Body of pancreas (tissue), 4 donors: ENCODE measurements at regions not wholly inside any gene's neighbourhood (a gene's known extent, or its start where the extent isn't known, plus 50 kb on each side); places are given as distances from the start of the nearest gene placed in this dataset.

Experiments used
- ATAC-seq: fragments of 150-250 bp; one replicate; pipeline ENCODE4 v1.9.1; 2016
- DNase-seq, 4 donors: peaks; one replicate each; pipeline ENCODE4 v3.0.0-alpha.2; 2019
- H3K27ac ChIP-seq, 4 donors: fragments of 200-600 bp; sonication (generic); 1 replicate in 3 of 4; 2 replicates in 1 of 4; pipeline versions ENCODE4 v1.5.1 to v1.6.1; 2016 to 2019; ENCODE audit warnings: mild to moderate bottlenecking in 1 of 4, mixed read lengths in 1 of 4, moderate library complexity in 1 of 4
- H3K27me3 ChIP-seq, 2 donors: fragments of 200-600 bp; sonication (generic); one replicate each; pipeline ENCODE4 v1.6.0; 2016; ENCODE audit warnings: mild to moderate bottlenecking in 1 of 2
- H3K36me3 ChIP-seq, 2 donors: fragments of 200-600 bp; sonication (generic); replicated peaks in 1 of 2; 2 replicates each; pipeline ENCODE4 v1.5.1; 2016; ENCODE audit warnings: low read depth in 2 of 2; ENCODE audit not compliant: insufficient read depth in 1 of 2
- H3K4me1 ChIP-seq: fragments of 200-600 bp; sonication (generic); one replicate; pipeline ENCODE4 v1.6.0; 2016
- H3K4me3 ChIP-seq, 2 donors: fragments of 200-600 bp; sonication (generic); 1 replicate in 1 of 2; 2 replicates in 1 of 2; pipeline ENCODE4 v1.5.1; 2016 to 2019
- H3K9me3 ChIP-seq, 3 donors: fragments of 200-600 bp; sonication (generic); 1 replicate in 2 of 3; 2 replicates in 1 of 3; pipeline ENCODE4 v1.5.1; 2016
- CTCF ChIP-seq, 7 experiments: fragments of 450-650 bp in 4 of 7; fragments of 200-600 bp in 3 of 7; sonication (generic) in 3 of 7; IDR thresholded peaks; one replicate each; pipeline ENCODE4 v1.5.1; 2016 to 2019; ENCODE audit warnings: antibody characterized with exemption in 7 of 7
- POLR2A ChIP-seq, 3 donors: fragments of 450-650 bp; IDR thresholded peaks; one replicate each; pipeline ENCODE4 v1.6.1; 2016; ENCODE audit warnings: antibody characterized with exemption in 3 of 3, mild to moderate bottlenecking in 2 of 3
- WGBS, 2 donors: methylation state at CpG; one replicate each; pipeline ENCODE4 v1.1.5; 2017; 5-methylcytosine and 5-hydroxymethylcytosine counted together
- intact Hi-C: fragments of 100-400 bp; cut with DNase I; formaldehyde crosslinking; loops from one replicate; pipeline ENCODE4 v1.15.1; 2023

- ATAC-seq (no peak), DNase-seq (peak in 2 of 4 donors; percentile 29 to 47)
- Histone ChIP-seq H3K9me3 (no peaks in the 10 kb centered on the region), H3K27ac (no peak overlapping the region), H3K4me3 (no peak overlapping the region), H3K36me3 (no peaks in the 10 kb centered on the region), H3K27me3 (no peaks in the 10 kb centered on the region), H3K4me1 (peaks cover 5% of the 10 kb centered on the region)
- TF ChIP-seq CTCF (IDR thresholded peaks at IDR 0.05) (no peak), POLR2A (IDR thresholded peaks at IDR 0.05) (no peak)
- WGBS, 2 donors = 65 to 70% methylated on average over 3 of the region's 3 CpGs
- intact Hi-C loops = no loop called here
Measured at GRCh38 chr20:19907326-19908056, 109.7 kb upstream of the NAA20 start.

GRCh38 chr20:19908576-19908975 lies 108.6 kb upstream of the NAA20 start:
- no peak for TF ChIP-seq POLR2A (IDR thresholded peaks at IDR 0.05)
- no peak for TF ChIP-seq CTCF (IDR thresholded peaks at IDR 0.05)
- intact Hi-C loops = no loop called here
- Histone ChIP-seq H3K4me1 (peaks cover 5% of the 10 kb centered on the region), H3K9me3 (no peaks in the 10 kb centered on the region), H3K27me3 (no peaks in the 10 kb centered on the region), H3K27ac (no peak overlapping the region), H3K36me3 (no peaks in the 10 kb centered on the region), H3K4me3 (no peak overlapping the region)
- ATAC-seq (no peak), DNase-seq (no peak)
- WGBS, 2 donors = 77 to 86% methylated on average over 4 of the region's 4 CpGs

GRCh38 chr20:19909725-19910124 lies 107.4 kb upstream of the NAA20 start:
- 63 to 97% methylated on average over 3 to 4 of the region's 4 CpGs for WGBS, 2 donors
- H3K4me3 ChIP-seq = no peak overlapping the region
- H3K36me3 ChIP-seq = no peaks in the 10 kb centered on the region
- DNase-seq = peak in 3 of 4 donors; percentile 28 to 60 (median 32)
- no peak for TF ChIP-seq POLR2A (IDR thresholded peaks at IDR 0.05)
- TF ChIP-seq CTCF (IDR thresholded peaks at IDR 0.05) = no peak
- intact Hi-C loops = no loop called here
- H3K27ac ChIP-seq = peak overlapping the region in 1 of 4 donors; percentile 58
- H3K9me3 ChIP-seq = no peaks in the 10 kb centered on the region
- H3K27me3 ChIP-seq = no peaks in the 10 kb centered on the region
- ATAC-seq = peak; percentile 33
- peaks cover 5% of the 10 kb centered on the region for H3K4me1 ChIP-seq

- TF ChIP-seq POLR2A (IDR thresholded peaks at IDR 0.05) (no peak), CTCF (IDR thresholded peaks at IDR 0.05) (no peak)
- H3K27me3 ChIP-seq = no peaks in the 10 kb centered on the region
- peaks cover 5% of the 10 kb centered on the region for H3K4me1 ChIP-seq
- no peaks in the 10 kb centered on the region for H3K9me3 ChIP-seq
- ATAC-seq = no peak
- H3K27ac ChIP-seq = no peak overlapping the region
- DNase-seq = no peak
- intact Hi-C loops = no loop called here
- H3K36me3 ChIP-seq = no peaks in the 10 kb centered on the region
- no peak overlapping the region for H3K4me3 ChIP-seq
- 71 to 77% methylated on average over 4 of the region's 4 CpGs for WGBS, 2 donors
Measured at GRCh38 chr20:19911810-19912382, 105.3 kb upstream of the NAA20 start.

- H3K36me3 ChIP-seq = no peaks in the 10 kb centered on the region
- peaks cover 13% of the 10 kb centered on the region for H3K4me1 ChIP-seq
- TF ChIP-seq CTCF (IDR thresholded peaks at IDR 0.05) (no peak), POLR2A (IDR thresholded peaks at IDR 0.05) (no peak)
- no peaks in the 10 kb centered on the region for H3K9me3 ChIP-seq
- H3K4me3 ChIP-seq = no peak overlapping the region
- DNase-seq (no peak), ATAC-seq (no peak)
- 83 to 89% methylated on average over 1 of the region's 1 CpG for WGBS, 2 donors
- intact Hi-C loops = no loop called here
- H3K27me3 ChIP-seq = no peaks in the 10 kb centered on the region
- no peak overlapping the region for H3K27ac ChIP-seq
Measured at GRCh38 chr20:19913349-19913748, 103.8 kb upstream of the NAA20 start.
